ENCODE measurements at regions not wholly inside any gene's neighbourhood (a gene's known extent, or its start where the extent isn't known, plus 50 kb on each side); places are given as distances from the start of the nearest gene placed in this dataset.
"Not testable (repeated sequence)": the region's sequence is repeated elsewhere in the genome, so short reads cannot be mapped to it uniquely, and the experiment has no call there.

GRCh38 chr1:228869312-228869824 is 134.1 kb downstream of the RHOU start:
- DNase-seq = no peak

GRCh38 chr1:228870041-228870713 is 134.9 kb downstream of the RHOU start:
- DNase-seq = no peak

GRCh38 chr1:228871314-228872061 is 136.2 kb downstream of the RHOU start:
- DNase-seq = no peak

GRCh38 chr1:228872080-228872479 is 136.8 kb downstream of the RHOU start:
- DNase-seq = no peak

GRCh38 chr1:228873709-228874108 is 138.4 kb downstream of the RHOU start:
- no peak for DNase-seq

GRCh38 chr1:228875741-228876140 is 140.5 kb downstream of the RHOU start:
- no peak for DNase-seq

- DNase-seq = no peak
Observed at GRCh38 chr1:228876187-228876586, 140.9 kb downstream of the RHOU start.

- DNase-seq = no peak
Observed at GRCh38 chr1:228879164-228879563, 143.9 kb downstream of the RHOU start.

- DNase-seq = no peak
Observed at GRCh38 chr1:228882041-228882770, 146.9 kb downstream of the RHOU start.

- no peak for DNase-seq
Observed at GRCh38 chr1:228882771-228883450, 147.6 kb downstream of the RHOU start.

- no peak for DNase-seq
Observed at GRCh38 chr1:228883535-228883934, 148.3 kb downstream of the RHOU start.

GRCh38 chr1:228884196-228884595 is 148.9 kb downstream of the RHOU start:
- DNase-seq = no peak

GRCh38 chr1:228884615-228885566 is 149.6 kb downstream of the RHOU start:
- no peak for DNase-seq

GRCh38 chr1:228885845-228886244 is 150.6 kb downstream of the RHOU start:
- no peak for DNase-seq

- DNase-seq = no peak
Observed at GRCh38 chr1:228887101-228887500, 151.8 kb downstream of the RHOU start.

- no peak for DNase-seq
Observed at GRCh38 chr1:228887960-228888359, 152.7 kb downstream of the RHOU start.

- DNase-seq = no peak
Observed at GRCh38 chr1:228889289-228889688, 154.0 kb downstream of the RHOU start.

GRCh38 chr1:228891272-228892034 is 156.2 kb downstream of the RHOU start:
- DNase-seq = no peak

GRCh38 chr1:228892200-228892599 is 156.9 kb downstream of the RHOU start:
- DNase-seq = not testable (repeated sequence)

- DNase-seq = no peak
Observed at GRCh38 chr1:228894442-228894989, 159.2 kb downstream of the RHOU start.
